ENCODE measurements at regions not wholly inside any gene's neighbourhood (a gene's known extent, or its start where the extent isn't known, plus 50 kb on each side); places are given as distances from the start of the nearest gene placed in this dataset.

GRCh38 chr4:106450249-106450648 lies 81.7 kb upstream of the GIMD1 start:
- H3K4me1 ChIP-seq (replicated peaks in 1 of 2; ENCODE audit: control insufficient read depth in 2 of 2, insufficient read depth in 2 of 2, low read length in 2 of 2): no peaks in the 10 kb centered on the region
- no peak overlapping the region for H3K4me2 ChIP-seq (ENCODE audit: insufficient read depth, low read length)
- intact Hi-C loops (cut with micrococcal nuclease) (no loop called here), in situ Hi-C loops (cut with MboI) (no loop called here)
- H3K9ac ChIP-seq (ENCODE audit: insufficient read depth in 1 of 2, low read depth in 2 of 2, low read length in 2 of 2): no peak overlapping the region
- H3K9me3 ChIP-seq (replicated peaks; ENCODE audit: control insufficient read depth, insufficient read depth, low read depth, low read length): no peaks in the 10 kb centered on the region
- H3K79me2 ChIP-seq (ENCODE audit: control insufficient read depth, insufficient read depth, low read length): no peaks in the 10 kb centered on the region
- DNase-seq (ENCODE audit: extremely low read depth in 1 of 4, low spot score in 3 of 4): no peak
- CTCF ChIA-PET (ENCODE audit: low intra/inter-chr PET ratio): no interaction called here
- POLR2A ChIA-PET: no interaction called here
- H3K36me3 ChIP-seq (ENCODE audit: control insufficient read depth, insufficient read depth, low read length): no peaks in the 10 kb centered on the region
- no TSS peak for BruUV-seq (replicated peaks)
- no peak overlapping the region for H2AFZ ChIP-seq (ENCODE audit: low read depth, low read length)
- H3K4me3 ChIP-seq: no peak overlapping the region
- H3K27ac ChIP-seq (ENCODE audit: extremely low read depth, low read depth, low read length): no peak overlapping the region
- no peak for ATAC-seq
- no peaks in the 10 kb centered on the region for H3K27me3 ChIP-seq (ENCODE audit: control insufficient read depth in 2 of 2, insufficient read depth in 2 of 2, low read length in 2 of 2)
- no peak for FAIRE-seq
- H3K9me1 ChIP-seq (ENCODE audit: control insufficient read depth, insufficient read depth, low read length): no peaks in the 10 kb centered on the region
- WGBS (ENCODE audit: insufficient coverage, low coverage, missing lambda C conversion rate): 3% methylated on average over 3 of the region's 3 CpGs
- no peaks in the 10 kb centered on the region for H4K20me1 ChIP-seq (replicated peaks; ENCODE audit: control insufficient read depth, insufficient read depth, low read length)
- TF ChIP-seq RFX1 (IDR thresholded peaks at IDR 0.05): no peak
- TF ChIP-seq, protein P1, sequence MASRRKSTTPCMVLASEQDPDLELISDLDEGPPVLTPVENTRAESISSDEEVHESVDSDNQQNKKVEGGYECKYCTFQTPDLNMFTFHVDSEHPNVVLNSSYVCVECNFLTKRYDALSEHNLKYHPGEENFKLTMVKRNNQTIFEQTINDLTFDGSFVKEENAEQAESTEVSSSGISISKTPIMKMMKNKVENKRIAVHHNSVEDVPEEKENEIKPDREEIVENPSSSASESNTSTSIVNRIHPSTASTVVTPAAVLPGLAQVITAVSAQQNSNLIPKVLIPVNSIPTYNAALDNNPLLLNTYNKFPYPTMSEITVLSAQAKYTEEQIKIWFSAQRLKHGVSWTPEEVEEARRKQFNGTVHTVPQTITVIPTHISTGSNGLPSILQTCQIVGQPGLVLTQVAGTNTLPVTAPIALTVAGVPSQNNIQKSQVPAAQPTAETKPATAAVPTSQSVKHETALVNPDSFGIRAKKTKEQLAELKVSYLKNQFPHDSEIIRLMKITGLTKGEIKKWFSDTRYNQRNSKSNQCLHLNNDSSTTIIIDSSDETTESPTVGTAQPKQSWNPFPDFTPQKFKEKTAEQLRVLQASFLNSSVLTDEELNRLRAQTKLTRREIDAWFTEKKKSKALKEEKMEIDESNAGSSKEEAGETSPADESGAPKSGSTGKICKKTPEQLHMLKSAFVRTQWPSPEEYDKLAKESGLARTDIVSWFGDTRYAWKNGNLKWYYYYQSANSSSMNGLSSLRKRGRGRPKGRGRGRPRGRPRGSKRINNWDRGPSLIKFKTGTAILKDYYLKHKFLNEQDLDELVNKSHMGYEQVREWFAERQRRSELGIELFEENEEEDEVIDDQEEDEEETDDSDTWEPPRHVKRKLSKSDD (conservative IDR thresholded peaks at IDR 0.05; ENCODE audit: low read length): no peak
- no peak for TF ChIP-seq HDGF (IDR thresholded peaks at IDR 0.05)
- no peak for TF ChIP-seq LARP7 (IDR thresholded peaks at IDR 0.05)
- no peak for TF ChIP-seq CBFB (CRISPR knock-in tag; IDR thresholded peaks at IDR 0.05)
- no peak for TF ChIP-seq DEAF1 (CRISPR knock-in tag; IDR thresholded peaks at IDR 0.05)
- no peak for TF ChIP-seq RNF2 (IDR thresholded peaks at IDR 0.05)
- TF ChIP-seq, protein P2, sequence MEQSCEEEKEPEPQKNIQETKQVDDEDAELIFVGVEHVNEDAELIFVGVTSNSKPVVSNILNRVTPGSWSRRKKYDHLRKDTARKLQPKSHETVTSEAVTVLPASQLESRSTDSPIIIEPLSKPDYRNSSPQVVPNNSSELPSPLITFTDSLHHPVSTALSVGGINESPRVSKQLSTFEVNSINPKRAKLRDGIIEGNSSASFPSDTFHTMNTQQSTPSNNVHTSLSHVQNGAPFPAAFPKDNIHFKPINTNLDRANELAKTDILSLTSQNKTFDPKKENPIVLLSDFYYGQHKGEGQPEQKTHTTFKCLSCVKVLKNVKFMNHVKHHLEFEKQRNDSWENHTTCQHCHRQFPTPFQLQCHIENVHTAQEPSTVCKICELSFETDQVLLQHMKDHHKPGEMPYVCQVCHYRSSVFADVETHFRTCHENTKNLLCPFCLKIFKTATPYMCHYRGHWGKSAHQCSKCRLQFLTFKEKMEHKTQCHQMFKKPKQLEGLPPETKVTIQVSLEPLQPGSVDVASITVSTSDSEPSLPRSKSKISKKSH (CRISPR knock-in tag; IDR thresholded peaks at IDR 0.05): no peak
- TF ChIP-seq, protein P3, sequence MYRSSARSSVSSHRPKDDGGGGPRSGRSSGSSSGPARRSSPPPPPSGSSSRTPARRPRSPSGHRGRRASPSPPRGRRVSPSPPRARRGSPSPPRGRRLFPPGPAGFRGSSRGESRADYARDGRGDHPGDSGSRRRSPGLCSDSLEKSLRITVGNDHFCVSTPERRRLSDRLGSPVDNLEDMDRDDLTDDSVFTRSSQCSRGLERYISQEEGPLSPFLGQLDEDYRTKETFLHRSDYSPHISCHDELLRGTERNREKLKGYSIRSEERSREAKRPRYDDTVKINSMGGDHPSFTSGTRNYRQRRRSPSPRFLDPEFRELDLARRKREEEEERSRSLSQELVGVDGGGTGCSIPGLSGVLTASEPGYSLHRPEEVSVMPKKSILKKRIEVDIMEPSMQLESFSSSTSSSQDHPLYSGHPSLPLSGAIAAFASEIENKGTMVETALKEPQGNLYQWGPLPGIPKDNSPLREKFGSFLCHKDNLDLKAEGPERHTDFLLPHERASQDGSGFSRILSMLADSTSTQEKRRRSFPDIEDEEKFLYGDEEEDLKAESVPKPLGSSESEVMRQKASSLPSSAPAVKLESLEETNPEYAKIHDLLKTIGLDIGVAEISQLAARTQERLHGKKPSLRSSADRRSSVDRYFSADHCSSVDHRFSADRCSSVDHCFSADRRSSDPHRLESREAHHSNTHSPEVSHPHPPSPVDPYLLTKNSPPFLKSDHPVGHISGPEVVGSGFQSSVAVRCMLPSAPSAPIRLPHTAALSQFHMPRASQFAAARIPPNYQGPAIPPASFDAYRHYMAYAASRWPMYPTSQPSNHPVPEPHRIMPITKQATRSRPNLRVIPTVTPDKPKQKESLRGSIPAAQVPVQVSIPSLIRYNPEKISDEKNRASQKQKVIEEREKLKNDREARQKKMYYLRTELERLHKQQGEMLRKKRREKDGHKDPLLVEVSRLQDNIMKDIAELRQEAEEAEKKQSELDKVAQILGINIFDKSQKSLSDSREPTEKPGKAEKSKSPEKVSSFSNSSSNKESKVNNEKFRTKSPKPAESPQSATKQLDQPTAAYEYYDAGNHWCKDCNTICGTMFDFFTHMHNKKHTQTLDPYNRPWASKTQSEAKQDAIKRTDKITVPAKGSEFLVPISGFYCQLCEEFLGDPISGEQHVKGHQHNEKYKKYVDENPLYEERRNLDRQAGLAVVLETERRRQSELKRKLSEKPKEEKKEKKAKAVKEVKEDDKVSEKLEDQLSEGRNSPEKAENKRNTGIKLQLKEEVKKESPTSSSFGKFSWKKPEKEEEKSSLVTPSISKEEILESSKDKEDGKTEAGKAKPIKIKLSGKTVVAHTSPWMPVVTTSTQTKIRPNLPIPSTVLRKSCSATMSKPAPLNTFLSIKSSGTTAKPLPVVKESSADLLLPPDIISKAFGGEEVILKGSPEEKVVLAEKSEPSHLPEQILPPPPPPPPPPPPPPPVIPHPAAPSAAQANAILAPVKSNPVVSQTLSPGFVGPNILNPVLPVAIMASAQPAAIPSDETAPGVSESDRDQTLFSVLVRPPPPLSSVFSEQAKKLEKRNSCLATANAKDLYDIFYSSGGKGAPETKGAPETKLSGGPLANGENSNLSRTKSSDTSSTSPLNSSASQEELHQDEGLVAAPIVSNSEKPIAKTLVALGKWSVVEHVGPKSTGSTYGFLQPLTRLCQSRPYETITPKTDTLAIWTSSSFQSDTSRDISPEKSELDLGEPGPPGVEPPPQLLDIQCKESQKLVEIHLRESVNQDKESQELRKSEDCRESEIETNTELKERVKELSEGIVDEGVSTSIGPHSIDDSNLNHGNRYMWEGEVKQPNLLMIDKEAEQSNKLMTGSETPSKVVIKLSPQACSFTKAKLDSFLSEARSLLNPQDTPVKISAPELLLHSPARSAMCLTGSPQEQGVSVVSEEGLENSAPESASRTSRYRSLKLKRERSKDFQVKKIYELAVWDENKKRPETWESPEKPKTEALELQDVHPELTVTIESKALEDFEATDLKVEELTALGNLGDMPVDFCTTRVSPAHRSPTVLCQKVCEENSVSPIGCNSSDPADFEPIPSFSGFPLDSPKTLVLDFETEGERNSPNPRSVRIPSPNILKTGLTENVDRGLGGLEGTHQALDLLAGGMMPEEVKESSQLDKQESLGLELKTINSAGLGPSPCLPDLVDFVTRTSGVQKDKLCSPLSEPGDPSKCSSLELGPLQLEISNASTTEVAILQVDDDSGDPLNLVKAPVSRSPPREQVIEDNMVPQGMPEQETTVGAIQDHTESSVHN (IDR thresholded peaks at IDR 0.05; ENCODE audit: borderline replicate concordance in 1 of 2, low read depth in 1 of 2): no peak
- TF ChIP-seq FOS (IDR thresholded peaks at IDR 0.05; ENCODE audit: extremely low read depth, insufficient read length): no peak
- no peak for TF ChIP-seq MECOM (CRISPR knock-in tag; IDR thresholded peaks at IDR 0.05)
